BJ (cell line): ENCODE measurements at regions not wholly inside any gene's neighbourhood (a gene's known extent, or its start where the extent isn't known, plus 50 kb on each side); places are given as distances from the start of the nearest gene placed in this dataset.

ENCODE experiments used
- CTCF ChIA-PET: fragments of 350-600 bp; formaldehyde crosslinking; extraction: SDS; loops from one replicate; lab custom pipeline; 2021; ENCODE audit warnings: antibody characterized with exemption, inconsistent platforms; lab: Yijun Ruan, JAX
- POLR2A ChIA-PET: fragments of 300-600 bp; sonication (Branson Sonifier 250); formaldehyde crosslinking; extraction: SDS; loops from one replicate; lab custom pipeline; 2021; ENCODE audit warnings: antibody characterized with exemption; lab: Charles Lee
- DNase-seq: peaks from one replicate; pipeline ENCODE4 v3.0.0-alpha.2; 2011; ENCODE audit warnings: low read depth
- H3K27me3 ChIP-seq: 2 replicates; pipeline ENCODE4 v1.6.0; 2011; ENCODE audit warnings: low read length; ENCODE audit not compliant: control insufficient read depth, insufficient read depth
- H3K36me3 ChIP-seq: 2 replicates; pipeline ENCODE4 v1.5.1; 2011; ENCODE audit warnings: low read length; ENCODE audit not compliant: control insufficient read depth, insufficient read depth
- H3K4me3 ChIP-seq: 2 replicates; pipeline ENCODE4 v1.5.1; 2011; ENCODE audit warnings: low read depth, mild to moderate bottlenecking, control low read depth, low read length
- CTCF ChIP-seq: IDR thresholded peaks from 2 replicates; pipeline ENCODE4 v1.5.1; 2011; ENCODE audit warnings: low read depth, mild to moderate bottlenecking, control low read depth, inconsistent platforms, low read length, moderate library complexity; ENCODE audit not compliant: insufficient read depth

- no peak for DNase-seq
- CTCF ChIA-PET, result no interaction called here
Observed at GRCh38 chr9:14027116-14027800, 286.7 kb downstream of the NFIB start.

GRCh38 chr9:14025741-14026140, 288.2 kb downstream of the NFIB start:
- no peak for TF ChIP-seq CTCF
- CTCF ChIA-PET, result no interaction called here
- H3K27me3 ChIP-seq, result no peaks in the 10 kb centered on the region
- DNase-seq, result no peak
- no peaks in the 10 kb centered on the region for H3K36me3 ChIP-seq
- POLR2A ChIA-PET, result no interaction called here
- H3K4me3 ChIP-seq, result no peak overlapping the region

More at GRCh38 chr9:14027116-14027800, 286.7 kb downstream of the NFIB start:
- no peak overlapping the region for H3K4me3 ChIP-seq
- H3K27me3 ChIP-seq, result no peaks in the 10 kb centered on the region
- H3K36me3 ChIP-seq, result no peaks in the 10 kb centered on the region
- TF ChIP-seq CTCF, result no peak
- POLR2A ChIA-PET, result no interaction called here

- no peak for TF ChIP-seq CTCF
- POLR2A ChIA-PET, result no interaction called here
- CTCF ChIA-PET, result no interaction called here
Observed at GRCh38 chr9:14023285-14023684, 290.7 kb downstream of the NFIB start.

GRCh38 chr9:14021871-14022525, 291.9 kb downstream of the NFIB start:
- no peak for DNase-seq
- TF ChIP-seq CTCF, result no peak
- POLR2A ChIA-PET, result no interaction called here
- Histone ChIP-seq H3K27me3 (no peaks in the 10 kb centered on the region), H3K36me3 (no peaks in the 10 kb centered on the region), H3K4me3 (no peak overlapping the region)
- CTCF ChIA-PET, result no interaction called here

More at GRCh38 chr9:14023285-14023684, 290.7 kb downstream of the NFIB start:
- no peak for DNase-seq
- Histone ChIP-seq H3K27me3 (no peaks in the 10 kb centered on the region), H3K4me3 (no peak overlapping the region), H3K36me3 (no peaks in the 10 kb centered on the region)

GRCh38 chr9:14018081-14018480, 295.9 kb downstream of the NFIB start:
- no peak for DNase-seq
- no peak for TF ChIP-seq CTCF
- Histone ChIP-seq H3K27me3 (no peaks in the 10 kb centered on the region), H3K36me3 (no peaks in the 10 kb centered on the region), H3K4me3 (no peak overlapping the region)
- CTCF ChIA-PET, result no interaction called here
- POLR2A ChIA-PET, result no interaction called here
